ENCODE measurements at regions not wholly inside any gene's neighbourhood (a gene's known extent, or its start where the extent isn't known, plus 50 kb on each side); places are given as distances from the start of the nearest gene placed in this dataset.

- Mint-ChIP-seq H3K27me3 (ENCODE audit: unreplicated experiment) (peaks cover 6% of the 10 kb centered on the region), H3K4me3 (ENCODE audit: unreplicated experiment) (no peak overlapping the region), H3K27ac (ENCODE audit: unreplicated experiment) (no peak overlapping the region), H3K4me1 (ENCODE audit: unreplicated experiment) (no peaks in the 10 kb centered on the region), H3K9me3 (ENCODE audit: unreplicated experiment) (no peaks in the 10 kb centered on the region), H3K36me3 (ENCODE audit: low read depth, unreplicated experiment) (no peaks in the 10 kb centered on the region)
- no peak for TF ChIP-seq CTCF (IDR thresholded peaks at IDR 0.05; ENCODE audit: unreplicated experiment)
- no peak for DNase-seq (ENCODE audit: low spot score)
These were observed 95.8 kb downstream of the HMX1 start for GRCh38 chr4:8775751-8776355.

- DNase-seq (ENCODE audit: low spot score): no peak
- H3K4me1 Mint-ChIP-seq (ENCODE audit: unreplicated experiment): no peaks in the 10 kb centered on the region
- no peak overlapping the region for H3K4me3 Mint-ChIP-seq (ENCODE audit: unreplicated experiment)
- peaks cover 7% of the 10 kb centered on the region for H3K27me3 Mint-ChIP-seq (ENCODE audit: unreplicated experiment)
- H3K27ac Mint-ChIP-seq (ENCODE audit: unreplicated experiment): no peak overlapping the region
- TF ChIP-seq CTCF (IDR thresholded peaks at IDR 0.05; ENCODE audit: unreplicated experiment): no peak
- H3K9me3 Mint-ChIP-seq (ENCODE audit: unreplicated experiment): no peaks in the 10 kb centered on the region
- H3K36me3 Mint-ChIP-seq (ENCODE audit: low read depth, unreplicated experiment): no peaks in the 10 kb centered on the region
These were observed 96.5 kb downstream of the HMX1 start for GRCh38 chr4:8775121-8775520.

GRCh38 chr4:8774071-8774470, 97.6 kb downstream of the HMX1 start:
- Mint-ChIP-seq H3K4me3 (ENCODE audit: unreplicated experiment) (no peak overlapping the region), H3K36me3 (ENCODE audit: low read depth, unreplicated experiment) (no peaks in the 10 kb centered on the region), H3K9me3 (ENCODE audit: unreplicated experiment) (no peaks in the 10 kb centered on the region), H3K27ac (ENCODE audit: unreplicated experiment) (no peak overlapping the region), H3K4me1 (ENCODE audit: unreplicated experiment) (no peaks in the 10 kb centered on the region), H3K27me3 (ENCODE audit: unreplicated experiment) (peaks cover 7% of the 10 kb centered on the region)
- no peak for DNase-seq (ENCODE audit: low spot score)
- TF ChIP-seq CTCF (IDR thresholded peaks at IDR 0.05; ENCODE audit: unreplicated experiment): no peak

GRCh38 chr4:8773124-8773931, 98.3 kb downstream of the HMX1 start:
- H3K4me1 Mint-ChIP-seq (ENCODE audit: unreplicated experiment): no peaks in the 10 kb centered on the region
- H3K27ac Mint-ChIP-seq (ENCODE audit: unreplicated experiment): no peak overlapping the region
- H3K9me3 Mint-ChIP-seq (ENCODE audit: unreplicated experiment): no peaks in the 10 kb centered on the region
- DNase-seq (ENCODE audit: low spot score): no peak
- H3K27me3 Mint-ChIP-seq (ENCODE audit: unreplicated experiment): peaks cover 9% of the 10 kb centered on the region
- H3K4me3 Mint-ChIP-seq (ENCODE audit: unreplicated experiment): no peak overlapping the region
- no peak for TF ChIP-seq CTCF (IDR thresholded peaks at IDR 0.05; ENCODE audit: unreplicated experiment)
- no peaks in the 10 kb centered on the region for H3K36me3 Mint-ChIP-seq (ENCODE audit: low read depth, unreplicated experiment)

GRCh38 chr4:8772499-8773123, 99.0 kb downstream of the HMX1 start:
- no peak for DNase-seq (ENCODE audit: low spot score)
- Mint-ChIP-seq H3K27me3 (ENCODE audit: unreplicated experiment) (peaks cover 9% of the 10 kb centered on the region), H3K27ac (ENCODE audit: unreplicated experiment) (no peak overlapping the region)

More at GRCh38 chr4:8772499-8773123, 99.0 kb downstream of the HMX1 start:
- H3K9me3 Mint-ChIP-seq (ENCODE audit: unreplicated experiment): no peaks in the 10 kb centered on the region
- no peaks in the 10 kb centered on the region for H3K4me1 Mint-ChIP-seq (ENCODE audit: unreplicated experiment)
- no peak overlapping the region for H3K4me3 Mint-ChIP-seq (ENCODE audit: unreplicated experiment)
- H3K36me3 Mint-ChIP-seq (ENCODE audit: low read depth, unreplicated experiment): no peaks in the 10 kb centered on the region
- TF ChIP-seq CTCF (IDR thresholded peaks at IDR 0.05; ENCODE audit: unreplicated experiment): no peak

All from endothelial cell (in vitro differentiated cells).